ENCODE measurements at regions not wholly inside any gene's neighbourhood (a gene's known extent, or its start where the extent isn't known, plus 50 kb on each side); places are given as distances from the start of the nearest gene placed in this dataset.

- TF ChIP-seq, protein P1, sequence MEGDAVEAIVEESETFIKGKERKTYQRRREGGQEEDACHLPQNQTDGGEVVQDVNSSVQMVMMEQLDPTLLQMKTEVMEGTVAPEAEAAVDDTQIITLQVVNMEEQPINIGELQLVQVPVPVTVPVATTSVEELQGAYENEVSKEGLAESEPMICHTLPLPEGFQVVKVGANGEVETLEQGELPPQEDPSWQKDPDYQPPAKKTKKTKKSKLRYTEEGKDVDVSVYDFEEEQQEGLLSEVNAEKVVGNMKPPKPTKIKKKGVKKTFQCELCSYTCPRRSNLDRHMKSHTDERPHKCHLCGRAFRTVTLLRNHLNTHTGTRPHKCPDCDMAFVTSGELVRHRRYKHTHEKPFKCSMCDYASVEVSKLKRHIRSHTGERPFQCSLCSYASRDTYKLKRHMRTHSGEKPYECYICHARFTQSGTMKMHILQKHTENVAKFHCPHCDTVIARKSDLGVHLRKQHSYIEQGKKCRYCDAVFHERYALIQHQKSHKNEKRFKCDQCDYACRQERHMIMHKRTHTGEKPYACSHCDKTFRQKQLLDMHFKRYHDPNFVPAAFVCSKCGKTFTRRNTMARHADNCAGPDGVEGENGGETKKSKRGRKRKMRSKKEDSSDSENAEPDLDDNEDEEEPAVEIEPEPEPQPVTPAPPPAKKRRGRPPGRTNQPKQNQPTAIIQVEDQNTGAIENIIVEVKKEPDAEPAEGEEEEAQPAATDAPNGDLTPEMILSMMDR (IDR thresholded peaks at IDR 0.05), result no peak
- TF ChIP-seq POLR2A (IDR thresholded peaks at IDR 0.05), result no peak
Measured at GRCh38 chr6:98653179-98653578, 181.2 kb upstream of the POU3F2 start.

Measured in testis (tissue), 2 donors.